ENCODE measurements at regions not wholly inside any gene's neighbourhood (a gene's known extent, or its start where the extent isn't known, plus 50 kb on each side); places are given as distances from the start of the nearest gene placed in this dataset.
"Not testable (repeated sequence)": the region's sequence is repeated elsewhere in the genome, so short reads cannot be mapped to it uniquely, and the experiment has no call there.

GRCh38 chr2:217347630-217348029 lies 487.8 kb upstream of the TNP1 start:
- not testable (repeated sequence) for H3K4me2 ChIP-seq (ENCODE audit: low read length); H2BK5ac ChIP-seq (ENCODE audit: low read length); H3K27ac ChIP-seq (ENCODE audit: low read depth, low read length); H4K8ac ChIP-seq (ENCODE audit: low read depth, low read length); H4K5ac ChIP-seq (ENCODE audit: low read length); H2BK15ac ChIP-seq (replicated peaks; ENCODE audit: low read depth); H3K18ac ChIP-seq (ENCODE audit: low read length); H3K23ac ChIP-seq (ENCODE audit: low read length); H3K27me3 ChIP-seq (ENCODE audit: insufficient read depth, low read length, poor library complexity); H3K9ac ChIP-seq (ENCODE audit: low read length); H2BK120ac ChIP-seq (ENCODE audit: low read depth, low read length); H2AK5ac ChIP-seq (ENCODE audit: low read length); H3K4me1 ChIP-seq (ENCODE audit: control insufficient read depth, low read depth, low read length); H3K4ac ChIP-seq (ENCODE audit: low read depth, low read length); H3K79me2 ChIP-seq (ENCODE audit: control insufficient read depth, insufficient read depth, low read length); H3K79me1 ChIP-seq (ENCODE audit: low read length); H3K56ac ChIP-seq (ENCODE audit: low read length); H3K4me3 ChIP-seq (ENCODE audit: low read length); H3K36me3 ChIP-seq (ENCODE audit: control insufficient read depth, insufficient read depth, low read length); DNase-seq
- WGBS (ENCODE audit: extremely low coverage, insufficient coverage, low lambda C conversion rate): no CpG with 5 or more reads among the region's 3 CpGs

- not testable (repeated sequence) for H3K4ac ChIP-seq (ENCODE audit: low read depth, low read length); H3K79me2 ChIP-seq (ENCODE audit: control insufficient read depth, insufficient read depth, low read length); H3K27ac ChIP-seq (ENCODE audit: low read depth, low read length); H3K4me2 ChIP-seq (ENCODE audit: low read length); H3K9ac ChIP-seq (ENCODE audit: low read length); H3K56ac ChIP-seq (ENCODE audit: low read length); H2BK120ac ChIP-seq (ENCODE audit: low read depth, low read length); H3K4me3 ChIP-seq (ENCODE audit: low read length); H4K5ac ChIP-seq (ENCODE audit: low read length); H4K8ac ChIP-seq (ENCODE audit: low read depth, low read length); H2BK15ac ChIP-seq (replicated peaks; ENCODE audit: low read depth); H3K36me3 ChIP-seq (ENCODE audit: control insufficient read depth, insufficient read depth, low read length); H3K27me3 ChIP-seq (ENCODE audit: insufficient read depth, low read length, poor library complexity); H3K79me1 ChIP-seq (ENCODE audit: low read length); DNase-seq; H2AK5ac ChIP-seq (ENCODE audit: low read length); H3K4me1 ChIP-seq (ENCODE audit: control insufficient read depth, low read depth, low read length); H3K23ac ChIP-seq (ENCODE audit: low read length); H3K18ac ChIP-seq (ENCODE audit: low read length); H2BK5ac ChIP-seq (ENCODE audit: low read length)
- WGBS (ENCODE audit: extremely low coverage, insufficient coverage, low lambda C conversion rate): no CpG with 5 or more reads among the region's 1 CpG
These were observed 486.2 kb upstream of the TNP1 start for GRCh38 chr2:217346043-217346442.

- H4K8ac ChIP-seq (ENCODE audit: low read depth, low read length): no peak overlapping the region
- H3K23ac ChIP-seq (ENCODE audit: low read length): no peak overlapping the region
- peaks cover 2% of the 10 kb centered on the region for H3K4me1 ChIP-seq (ENCODE audit: control insufficient read depth, low read depth, low read length)
- no peak overlapping the region for H2BK5ac ChIP-seq (ENCODE audit: low read length)
- H4K5ac ChIP-seq (ENCODE audit: low read length): no peak overlapping the region
- H3K27me3 ChIP-seq (ENCODE audit: insufficient read depth, low read length, poor library complexity): no peaks in the 10 kb centered on the region
- H3K4ac ChIP-seq (ENCODE audit: low read depth, low read length): no peak overlapping the region
- H3K4me2 ChIP-seq (ENCODE audit: low read length): no peak overlapping the region
- H2AK5ac ChIP-seq (ENCODE audit: low read length): no peak overlapping the region
- H3K9ac ChIP-seq (ENCODE audit: low read length): no peak overlapping the region
- no CpG with 5 or more reads among the region's 1 CpG for WGBS (ENCODE audit: extremely low coverage, insufficient coverage, low lambda C conversion rate)
- H2BK120ac ChIP-seq (ENCODE audit: low read depth, low read length): no peak overlapping the region
- no peaks in the 10 kb centered on the region for H3K79me2 ChIP-seq (ENCODE audit: control insufficient read depth, insufficient read depth, low read length)
- no peaks in the 10 kb centered on the region for H3K79me1 ChIP-seq (ENCODE audit: low read length)
- H3K18ac ChIP-seq (ENCODE audit: low read length): no peak overlapping the region
- H3K56ac ChIP-seq (ENCODE audit: low read length): no peak overlapping the region
- no peak overlapping the region for H2BK15ac ChIP-seq (replicated peaks; ENCODE audit: low read depth)
- no peak overlapping the region for H3K4me3 ChIP-seq (ENCODE audit: low read length)
- no peak for DNase-seq
- H3K27ac ChIP-seq (ENCODE audit: low read depth, low read length): no peak overlapping the region
- H3K36me3 ChIP-seq (ENCODE audit: control insufficient read depth, insufficient read depth, low read length): no peaks in the 10 kb centered on the region
These were observed 481.0 kb upstream of the TNP1 start for GRCh38 chr2:217340899-217341298.

GRCh38 chr2:217340176-217340575 lies 480.3 kb upstream of the TNP1 start:
- Histone ChIP-seq H3K79me2 (ENCODE audit: control insufficient read depth, insufficient read depth, low read length) (no peaks in the 10 kb centered on the region), H3K27ac (ENCODE audit: low read depth, low read length) (no peak overlapping the region), H2BK15ac (replicated peaks; ENCODE audit: low read depth) (no peak overlapping the region), H2BK120ac (ENCODE audit: low read depth, low read length) (no peak overlapping the region), H2BK5ac (ENCODE audit: low read length) (no peak overlapping the region), H4K5ac (ENCODE audit: low read length) (no peak overlapping the region), H4K8ac (ENCODE audit: low read depth, low read length) (no peak overlapping the region), H3K79me1 (ENCODE audit: low read length) (no peaks in the 10 kb centered on the region), H3K56ac (ENCODE audit: low read length) (no peak overlapping the region), H3K4me3 (ENCODE audit: low read length) (no peak overlapping the region), H3K36me3 (ENCODE audit: control insufficient read depth, insufficient read depth, low read length) (no peaks in the 10 kb centered on the region), H3K4me1 (ENCODE audit: control insufficient read depth, low read depth, low read length) (peaks cover 2% of the 10 kb centered on the region), H3K4me2 (ENCODE audit: low read length) (no peak overlapping the region), H3K23ac (ENCODE audit: low read length) (no peak overlapping the region), H3K27me3 (ENCODE audit: insufficient read depth, low read length, poor library complexity) (no peaks in the 10 kb centered on the region), H3K9ac (ENCODE audit: low read length) (no peak overlapping the region), H3K18ac (ENCODE audit: low read length) (no peak overlapping the region), H3K4ac (ENCODE audit: low read depth, low read length) (no peak overlapping the region), H2AK5ac (ENCODE audit: low read length) (no peak overlapping the region)
- no peak for DNase-seq

- no peak overlapping the region for H3K9ac ChIP-seq (ENCODE audit: low read length)
- DNase-seq: no peak
- H4K8ac ChIP-seq (ENCODE audit: low read depth, low read length): no peak overlapping the region
- no peaks in the 10 kb centered on the region for H3K36me3 ChIP-seq (ENCODE audit: control insufficient read depth, insufficient read depth, low read length)
- no peak overlapping the region for H3K56ac ChIP-seq (ENCODE audit: low read length)
- H2AK5ac ChIP-seq (ENCODE audit: low read length): no peak overlapping the region
- no peak overlapping the region for H2BK15ac ChIP-seq (replicated peaks; ENCODE audit: low read depth)
- H3K27me3 ChIP-seq (ENCODE audit: insufficient read depth, low read length, poor library complexity): no peaks in the 10 kb centered on the region
- no CpG with 5 or more reads among the region's 5 CpGs for WGBS (ENCODE audit: extremely low coverage, insufficient coverage, low lambda C conversion rate)
- H3K79me2 ChIP-seq (ENCODE audit: control insufficient read depth, insufficient read depth, low read length): no peaks in the 10 kb centered on the region
- no peak overlapping the region for H3K23ac ChIP-seq (ENCODE audit: low read length)
- H3K79me1 ChIP-seq (ENCODE audit: low read length): no peaks in the 10 kb centered on the region
- H3K18ac ChIP-seq (ENCODE audit: low read length): no peak overlapping the region
- H2BK120ac ChIP-seq (ENCODE audit: low read depth, low read length): no peak overlapping the region
- no peak overlapping the region for H3K4me2 ChIP-seq (ENCODE audit: low read length)
- H3K27ac ChIP-seq (ENCODE audit: low read depth, low read length): no peak overlapping the region
- no peak overlapping the region for H3K4ac ChIP-seq (ENCODE audit: low read depth, low read length)
- H2BK5ac ChIP-seq (ENCODE audit: low read length): no peak overlapping the region
- H3K4me3 ChIP-seq (ENCODE audit: low read length): no peak overlapping the region
- H3K4me1 ChIP-seq (ENCODE audit: control insufficient read depth, low read depth, low read length): peaks cover 2% of the 10 kb centered on the region
- H4K5ac ChIP-seq (ENCODE audit: low read length): no peak overlapping the region
These were observed 479.9 kb upstream of the TNP1 start for GRCh38 chr2:217339753-217340152.

GRCh38 chr2:217338306-217338916 lies 478.5 kb upstream of the TNP1 start:
- Histone ChIP-seq H4K5ac (ENCODE audit: low read length) (no peak overlapping the region), H3K4me1 (ENCODE audit: control insufficient read depth, low read depth, low read length) (peaks cover 2% of the 10 kb centered on the region), H3K4me2 (ENCODE audit: low read length) (no peak overlapping the region), H2BK120ac (ENCODE audit: low read depth, low read length) (no peak overlapping the region), H3K79me2 (ENCODE audit: control insufficient read depth, insufficient read depth, low read length) (no peaks in the 10 kb centered on the region), H3K79me1 (ENCODE audit: low read length) (no peaks in the 10 kb centered on the region), H3K4ac (ENCODE audit: low read depth, low read length) (no peak overlapping the region), H3K4me3 (ENCODE audit: low read length) (no peak overlapping the region), H3K27me3 (ENCODE audit: insufficient read depth, low read length, poor library complexity) (no peaks in the 10 kb centered on the region), H2BK5ac (ENCODE audit: low read length) (no peak overlapping the region), H3K18ac (ENCODE audit: low read length) (peak overlapping the region; percentile 92), H2BK15ac (replicated peaks; ENCODE audit: low read depth) (no peak overlapping the region), H3K23ac (ENCODE audit: low read length) (no peak overlapping the region), H4K8ac (ENCODE audit: low read depth, low read length) (peak overlapping the region; percentile 39), H3K56ac (ENCODE audit: low read length) (no peak overlapping the region), H3K36me3 (ENCODE audit: control insufficient read depth, insufficient read depth, low read length) (no peaks in the 10 kb centered on the region), H2AK5ac (ENCODE audit: low read length) (no peak overlapping the region), H3K27ac (ENCODE audit: low read depth, low read length) (no peak overlapping the region), H3K9ac (ENCODE audit: low read length) (no peak overlapping the region)
- DNase-seq: peak; percentile 69
- no CpG with 5 or more reads among the region's 4 CpGs for WGBS (ENCODE audit: extremely low coverage, insufficient coverage, low lambda C conversion rate)
